Hepatocyte (in vitro differentiated cells): ENCODE measurements at regions not wholly inside any gene's neighbourhood (a gene's known extent, or its start where the extent isn't known, plus 50 kb on each side); places are given as distances from the start of the nearest gene placed in this dataset.

Experiments
- DNase-seq: peaks from one replicate; pipeline ENCODE4 v3.0.0-alpha.2; 2016; ENCODE audit warnings: low spot score
- H2AFZ ChIP-seq: fragments of 200-600 bp; sonication (generic); 2 replicates; pipeline ENCODE4 v1.6.0; 2016; ENCODE audit warnings: antibody characterized with exemption, mild to moderate bottlenecking
- H3K27ac ChIP-seq: fragments of 200-600 bp; sonication (generic); 2 replicates; pipeline ENCODE4 v1.5.1; 2016; ENCODE audit warnings: mild to moderate bottlenecking
- H3K27me3 ChIP-seq: fragments of 200-600 bp; sonication (generic); 2 replicates; pipeline ENCODE4 v1.6.1; 2016
- H3K36me3 ChIP-seq: fragments of 200-600 bp; sonication (generic); replicated peaks from 2 replicates; pipeline ENCODE4 v1.5.1; 2016; ENCODE audit warnings: low read depth; ENCODE audit not compliant: insufficient read depth
- H3K4me1 ChIP-seq: fragments of 200-600 bp; sonication (generic); 2 replicates; pipeline ENCODE4 v1.5.1; 2016; ENCODE audit warnings: mild to moderate bottlenecking, moderate library complexity; ENCODE audit not compliant: insufficient read depth
- H3K4me2 ChIP-seq: fragments of 200-600 bp; sonication (generic); 2 replicates; pipeline ENCODE4 v1.6.0; 2016
- H3K4me3 ChIP-seq: fragments of 200-600 bp; sonication (generic); 2 replicates; pipeline ENCODE4 v1.5.1; 2016; ENCODE audit warnings: mild to moderate bottlenecking
- H3K79me2 ChIP-seq: fragments of 200-600 bp; sonication (generic); 2 replicates; pipeline ENCODE4 v1.6.0; 2017; ENCODE audit warnings: mild to moderate bottlenecking
- H3K9me2 ChIP-seq: fragments of 200-600 bp; sonication (generic); replicated peaks from 2 replicates; pipeline ENCODE4 v1.6.0; 2017; ENCODE audit warnings: mild to moderate bottlenecking; ENCODE audit not compliant: insufficient read depth
- H3K9me3 ChIP-seq: fragments of 200-600 bp; sonication (generic); 2 replicates; pipeline ENCODE4 v1.5.1; 2016; ENCODE audit warnings: low read depth, mild to moderate bottlenecking
- H4K20me1 ChIP-seq: fragments of 200-600 bp; sonication (generic); 2 replicates; pipeline ENCODE4 v1.6.0; 2016; ENCODE audit warnings: mild to moderate bottlenecking; ENCODE audit not compliant: insufficient read depth, poor library complexity, severe bottlenecking
- CTCF ChIP-seq: fragments of 200-600 bp; sonication (generic); IDR thresholded peaks from 2 replicates; pipeline ENCODE4 v1.5.1; 2016; ENCODE audit warnings: antibody characterized with exemption, mild to moderate bottlenecking; ENCODE audit not compliant: poor library complexity
- EZH2 ChIP-seq: fragments of 200-600 bp; sonication (generic); IDR thresholded peaks from 2 replicates; pipeline ENCODE4 v1.6.1; 2016; ENCODE audit warnings: antibody characterized with exemption, mild to moderate bottlenecking, borderline replicate concordance
- EZH2phosphoT487 ChIP-seq: fragments of 200-600 bp; sonication (generic); IDR thresholded peaks from one replicate; pipeline ENCODE4 v1.6.1; 2018; ENCODE audit warnings: antibody characterized with exemption, mild to moderate bottlenecking, low read depth, moderate library complexity; ENCODE audit not compliant: unreplicated experiment, severe bottlenecking
- WGBS: methylation state at CpG from one replicate; pipeline ENCODE4 v1.1.6; 2016; ENCODE audit warnings: low lambda C conversion rate; ENCODE audit errors: missing lambda C conversion rate; 5-methylcytosine and 5-hydroxymethylcytosine counted together

- Histone ChIP-seq H3K4me3 (no peak overlapping the region), H3K36me3 (no peaks in the 10 kb centered on the region), H3K27me3 (peaks cover 3% of the 10 kb centered on the region), H2AFZ (no peak overlapping the region), H3K9me2 (no peaks in the 10 kb centered on the region), H3K9me3 (no peaks in the 10 kb centered on the region), H4K20me1 (no peaks in the 10 kb centered on the region), H3K4me2 (no peak overlapping the region), H3K4me1 (no peaks in the 10 kb centered on the region), H3K27ac (no peak overlapping the region), H3K79me2 (no peaks in the 10 kb centered on the region)
- DNase-seq = no peak
- 80% methylated on average over 13 of the region's 13 CpGs for WGBS
- TF ChIP-seq CTCF = no peak
- no peak for TF ChIP-seq EZH2phosphoT487
- TF ChIP-seq EZH2 = no peak
These were observed 97.0 kb downstream of the PCDH1 start for GRCh38 chr5:141780952-141781781.

GRCh38 chr5:141780240-141780951, 97.8 kb downstream of the PCDH1 start:
- TF ChIP-seq EZH2 (no peak), CTCF (no peak), EZH2phosphoT487 (no peak)

GRCh38 chr5:141779503-141779973, 97.5 kb upstream of the ARAP3 start:
- no peaks in the 10 kb centered on the region for H3K9me3 ChIP-seq

More at GRCh38 chr5:141780240-141780951, 97.8 kb downstream of the PCDH1 start:
- H3K9me3 ChIP-seq = no peaks in the 10 kb centered on the region
- WGBS = 67% methylated on average over 7 of the region's 10 CpGs
- H3K9me2 ChIP-seq = no peaks in the 10 kb centered on the region
- no peaks in the 10 kb centered on the region for H3K79me2 ChIP-seq
- H3K36me3 ChIP-seq = no peaks in the 10 kb centered on the region
- H3K27me3 ChIP-seq = peaks cover 3% of the 10 kb centered on the region
- H3K4me1 ChIP-seq = no peaks in the 10 kb centered on the region
- DNase-seq = no peak
- H3K4me2 ChIP-seq = no peak overlapping the region
- H3K4me3 ChIP-seq = no peak overlapping the region
- no peak overlapping the region for H2AFZ ChIP-seq
- no peak overlapping the region for H3K27ac ChIP-seq
- H4K20me1 ChIP-seq = no peaks in the 10 kb centered on the region

More at GRCh38 chr5:141779503-141779973, 97.5 kb upstream of the ARAP3 start:
- Histone ChIP-seq H3K79me2 (no peaks in the 10 kb centered on the region), H2AFZ (no peak overlapping the region), H3K4me3 (no peak overlapping the region), H3K27me3 (peaks cover 3% of the 10 kb centered on the region), H4K20me1 (no peaks in the 10 kb centered on the region), H3K27ac (no peak overlapping the region), H3K4me1 (no peaks in the 10 kb centered on the region), H3K9me2 (no peaks in the 10 kb centered on the region), H3K4me2 (no peak overlapping the region), H3K36me3 (no peaks in the 10 kb centered on the region)
- no peak for DNase-seq
- TF ChIP-seq CTCF (no peak), EZH2phosphoT487 (no peak), EZH2 (no peak)
- WGBS = 69% methylated on average over 5 of the region's 5 CpGs
